PC-9 (cell line): ENCODE measurements at regions not wholly inside any gene's neighbourhood (a gene's known extent, or its start where the extent isn't known, plus 50 kb on each side); places are given as distances from the start of the nearest gene placed in this dataset.

Experiments
- EZH2 ChIP-seq: fragments of 200-600 bp; sonication (generic); IDR thresholded peaks from 2 replicates; pipeline ENCODE4 v1.8.0; 2017; ENCODE audit warnings: antibody characterized with exemption, low read depth
- TF ChIP-seq, protein P1 (sequence below): fragments of 200-600 bp; sonication (generic); conservative IDR thresholded peaks from 2 replicates; pipeline ENCODE4 v1.6.1; 2017; ENCODE audit warnings: mixed run types, antibody characterized with exemption, mild to moderate bottlenecking, moderate library complexity

DNA sequence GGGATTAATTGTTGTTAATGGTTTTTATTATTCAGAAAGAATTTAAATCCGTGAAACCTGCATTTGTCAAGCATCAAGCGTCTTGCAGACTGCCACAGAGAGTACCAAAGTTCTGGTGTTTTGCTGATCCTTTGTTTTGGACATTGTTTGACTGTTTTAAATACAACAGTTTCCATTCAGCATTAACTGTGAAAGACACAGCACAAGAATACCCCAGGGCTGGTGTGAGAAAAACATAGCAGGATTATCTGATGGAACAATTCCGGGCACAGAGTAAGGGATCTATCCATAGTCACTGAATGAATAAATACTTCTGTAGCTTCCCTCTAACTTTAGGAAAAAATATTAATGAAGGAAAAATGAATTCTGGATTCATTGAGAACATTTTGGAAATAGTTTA, 202.3 kb downstream of the LTN1 start:
- TF ChIP-seq, protein P1, sequence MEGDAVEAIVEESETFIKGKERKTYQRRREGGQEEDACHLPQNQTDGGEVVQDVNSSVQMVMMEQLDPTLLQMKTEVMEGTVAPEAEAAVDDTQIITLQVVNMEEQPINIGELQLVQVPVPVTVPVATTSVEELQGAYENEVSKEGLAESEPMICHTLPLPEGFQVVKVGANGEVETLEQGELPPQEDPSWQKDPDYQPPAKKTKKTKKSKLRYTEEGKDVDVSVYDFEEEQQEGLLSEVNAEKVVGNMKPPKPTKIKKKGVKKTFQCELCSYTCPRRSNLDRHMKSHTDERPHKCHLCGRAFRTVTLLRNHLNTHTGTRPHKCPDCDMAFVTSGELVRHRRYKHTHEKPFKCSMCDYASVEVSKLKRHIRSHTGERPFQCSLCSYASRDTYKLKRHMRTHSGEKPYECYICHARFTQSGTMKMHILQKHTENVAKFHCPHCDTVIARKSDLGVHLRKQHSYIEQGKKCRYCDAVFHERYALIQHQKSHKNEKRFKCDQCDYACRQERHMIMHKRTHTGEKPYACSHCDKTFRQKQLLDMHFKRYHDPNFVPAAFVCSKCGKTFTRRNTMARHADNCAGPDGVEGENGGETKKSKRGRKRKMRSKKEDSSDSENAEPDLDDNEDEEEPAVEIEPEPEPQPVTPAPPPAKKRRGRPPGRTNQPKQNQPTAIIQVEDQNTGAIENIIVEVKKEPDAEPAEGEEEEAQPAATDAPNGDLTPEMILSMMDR = no peak
- no peak for TF ChIP-seq EZH2
